HEK293 (cell line): ENCODE measurements at regions not wholly inside any gene's neighbourhood (a gene's known extent, or its start where the extent isn't known, plus 50 kb on each side); places are given as distances from the start of the nearest gene placed in this dataset.

ENCODE experiments used
- CTCF ChIA-PET: fragments of 350-600 bp; formaldehyde crosslinking; extraction: SDS; loops from one replicate; lab custom pipeline; 2021; ENCODE audit warnings: antibody characterized with exemption; lab: Yijun Ruan, JAX
- POLR2A ChIA-PET: fragments of 300-600 bp; formaldehyde crosslinking; extraction: SDS; loops from one replicate; lab custom pipeline; 2020; ENCODE audit warnings: antibody characterized with exemption, inconsistent platforms; lab: Yijun Ruan, JAX
- H3K27ac ChIP-seq: fragments of 200-500 bp; sonication (Bioruptor generic); 2 replicates; pipeline ENCODE4 v1.5.1; 2014; ENCODE audit warnings: low read depth, low read length, control low read depth, inconsistent platforms; ENCODE audit errors: extremely low read depth
- H3K36me3 ChIP-seq, 2 experiments: fragments of 200-500 bp in 1 of 2; sonication (Bioruptor generic) in 1 of 2; 1 replicate in 1 of 2; 2 replicates in 1 of 2; pipeline ENCODE4 v1.5.1; 2014 to 2017; ENCODE audit warnings: inconsistent platforms in 2 of 2, low read length in 2 of 2; ENCODE audit not compliant: control insufficient read depth in 2 of 2, insufficient read depth in 1 of 2
- H3K4me1 ChIP-seq: fragments of 200-500 bp; sonication (Bioruptor generic); 2 replicates; pipeline ENCODE4 v1.5.1; 2014; ENCODE audit warnings: mild to moderate bottlenecking, low read length, inconsistent platforms; ENCODE audit not compliant: control insufficient read depth, insufficient read depth
- H3K4me3 ChIP-seq: 2 replicates; pipeline ENCODE4 v1.5.1; 2011; ENCODE audit warnings: low read depth, mild to moderate bottlenecking, control low read depth, low read length, moderate library complexity
- H3K9me3 ChIP-seq: fragments of 200-500 bp; sonication (Bioruptor generic); 2 replicates; pipeline ENCODE4 v1.5.1; 2014; ENCODE audit warnings: low read depth, low read length, inconsistent platforms; ENCODE audit not compliant: control insufficient read depth, insufficient read depth
- FEZF1 ChIP-seq: fragments of 450-650 bp; formaldehyde crosslinking; IDR thresholded peaks from 2 replicates; pipeline ENCODE4 v1.5.1; 2016; ENCODE audit warnings: missing biosample characterization, missing genetic modification characterization
- GLI4 ChIP-seq: fragments of 450-650 bp; formaldehyde crosslinking; IDR thresholded peaks from 2 replicates; pipeline ENCODE4 v1.5.1; 2016; ENCODE audit warnings: missing biosample characterization, missing genetic modification characterization
- HOXD13 ChIP-seq: sonication (generic); formaldehyde crosslinking; IDR thresholded peaks from 2 replicates; pipeline ENCODE4 v1.8.0; 2022; ENCODE audit warnings: missing genetic modification reagents, borderline replicate concordance
- KLF1 ChIP-seq: fragments of 450-650 bp; formaldehyde crosslinking; IDR thresholded peaks from 2 replicates; pipeline ENCODE4 v1.5.1; 2016; ENCODE audit warnings: missing biosample characterization, missing genetic modification characterization
- KLF9 ChIP-seq: fragments of 450-650 bp; formaldehyde crosslinking; IDR thresholded peaks from 2 replicates; pipeline ENCODE4 v1.5.1; 2016; ENCODE audit warnings: missing biosample characterization, missing genetic modification characterization, low read depth
- PRDM10 ChIP-seq: fragments of 450-650 bp; formaldehyde crosslinking; IDR thresholded peaks from 2 replicates; pipeline ENCODE4 v1.5.1; 2016; ENCODE audit warnings: missing biosample characterization, missing genetic modification characterization
- SCRT1 ChIP-seq: fragments of 450-650 bp; formaldehyde crosslinking; IDR thresholded peaks from 2 replicates; pipeline ENCODE4 v1.5.1; 2016; ENCODE audit warnings: missing biosample characterization, missing genetic modification characterization, borderline replicate concordance
- TRIM28 ChIP-seq: IDR thresholded peaks from 2 replicates; pipeline ENCODE4 v1.6.1; 2011; ENCODE audit warnings: low read length, control low read depth, borderline replicate concordance
- ZBTB11 ChIP-seq: fragments of 450-650 bp; formaldehyde crosslinking; conservative IDR thresholded peaks from 2 replicates; pipeline ENCODE4 v1.5.1; 2016; ENCODE audit warnings: low read depth, missing biosample characterization, missing genetic modification characterization
- ZBTB20 ChIP-seq: fragments of 450-650 bp; formaldehyde crosslinking; IDR thresholded peaks from 2 replicates; pipeline ENCODE4 v1.5.1; 2016; ENCODE audit warnings: missing biosample characterization, missing genetic modification characterization
- ZNF18 ChIP-seq: fragments of 450-650 bp; formaldehyde crosslinking; IDR thresholded peaks from 2 replicates; pipeline ENCODE4 v1.5.1; 2016; ENCODE audit warnings: missing biosample characterization, missing genetic modification characterization
- ZNF2 ChIP-seq: fragments of 450-650 bp; formaldehyde crosslinking; IDR thresholded peaks from 2 replicates; pipeline ENCODE4 v1.5.1; 2016; ENCODE audit warnings: missing biosample characterization, missing genetic modification characterization
- ZNF324 ChIP-seq: fragments of 450-650 bp; formaldehyde crosslinking; IDR thresholded peaks from 2 replicates; pipeline ENCODE4 v1.5.1; 2016; ENCODE audit warnings: missing biosample characterization, missing genetic modification characterization
- ZNF426 ChIP-seq: fragments of 450-650 bp; formaldehyde crosslinking; IDR thresholded peaks from 2 replicates; pipeline ENCODE4 v1.5.1; 2017; ENCODE audit warnings: missing biosample characterization, missing genetic modification characterization, mild to moderate bottlenecking, inconsistent platforms, moderate library complexity
- ZNF449 ChIP-seq: fragments of 450-650 bp; formaldehyde crosslinking; IDR thresholded peaks from 2 replicates; pipeline ENCODE4 v1.5.1; 2017; ENCODE audit warnings: missing biosample characterization, mild to moderate bottlenecking, missing genetic modification characterization, moderate library complexity
- ZNF610 ChIP-seq: fragments of 450-650 bp; formaldehyde crosslinking; IDR thresholded peaks from 2 replicates; pipeline ENCODE4 v1.5.1; 2016; ENCODE audit warnings: missing biosample characterization, missing genetic modification characterization, borderline replicate concordance
- ZNF621 ChIP-seq: fragments of 450-650 bp; formaldehyde crosslinking; IDR thresholded peaks from 2 replicates; pipeline ENCODE4 v1.5.1; 2017; ENCODE audit warnings: missing biosample characterization, missing genetic modification characterization
- ZNF623 ChIP-seq: fragments of 450-650 bp; formaldehyde crosslinking; IDR thresholded peaks from 2 replicates; pipeline ENCODE4 v1.5.1; 2016; ENCODE audit warnings: missing biosample characterization, missing genetic modification characterization
- ZNF692 ChIP-seq: fragments of 450-650 bp; formaldehyde crosslinking; IDR thresholded peaks from 2 replicates; pipeline ENCODE4 v1.5.1; 2016; ENCODE audit warnings: missing biosample characterization, missing genetic modification characterization
- ZSCAN23 ChIP-seq: fragments of 450-650 bp; formaldehyde crosslinking; IDR thresholded peaks from 2 replicates; pipeline ENCODE4 v1.5.1; 2016; ENCODE audit warnings: missing biosample characterization, missing genetic modification characterization

- H3K4me3 ChIP-seq: no peak overlapping the region
- TF ChIP-seq ZBTB20 (tag by site-specific recombination) (no peak), ZNF18 (no peak), ZNF426 (tag by site-specific recombination) (no peak), TRIM28 (no peak), ZNF2 (tag by site-specific recombination) (no peak), ZNF692 (tag by site-specific recombination) (no peak), GLI4 (no peak), ZNF621 (tag by site-specific recombination) (no peak), ZNF623 (tag by site-specific recombination) (no peak), KLF9 (tag by site-specific recombination) (no peak)
- TF ChIP-seq, all 188 proteins: peak for 0
- Histone ChIP-seq H3K27ac (no peak overlapping the region), H3K4me1 (no peaks in the 10 kb centered on the region), H3K9me3 (no peaks in the 10 kb centered on the region), H3K36me3 (no peaks in the 10 kb centered on the region)
- POLR2A ChIA-PET: no interaction called here
- CTCF ChIA-PET: no interaction called here
Measured at GRCh38 chr16:63717806-63718205, 1404.1 kb downstream of the CDH11 start.

- ChIA-PET POLR2A (no interaction called here), CTCF (no interaction called here)
- TF ChIP-seq ZNF324 (tag by site-specific recombination): no peak
- TF ChIP-seq HOXD13: no peak
- TF ChIP-seq ZBTB11 (tag by site-specific recombination): no peak
- no peak for TF ChIP-seq FEZF1 (tag by site-specific recombination)
- no peak for TF ChIP-seq ZNF449
- no peak for TF ChIP-seq ZSCAN23 (tag by site-specific recombination)
- TF ChIP-seq KLF1 (tag by site-specific recombination): no peak
- no peak for TF ChIP-seq PRDM10
- no peak for TF ChIP-seq SCRT1
- TF ChIP-seq ZNF610 (tag by site-specific recombination): no peak
- no peaks in the 10 kb centered on the region for H3K9me3 ChIP-seq
- no peak overlapping the region for H3K4me3 ChIP-seq
- no peaks in the 10 kb centered on the region for H3K36me3 ChIP-seq
- H3K4me1 ChIP-seq: no peaks in the 10 kb centered on the region
- no peak overlapping the region for H3K27ac ChIP-seq
Measured at GRCh38 chr16:63714876-63715275, 1407.0 kb downstream of the CDH11 start.
